Upper lobe of right lung (tissue), 1 donor: ENCODE measurements at regions not wholly inside any gene's neighbourhood (a gene's known extent, or its start where the extent isn't known, plus 50 kb on each side); places are given as distances from the start of the nearest gene placed in this dataset.

Source experiments
- ATAC-seq: fragments of 200-7000 bp; cut with Tn5 transposase; one replicate; pipeline ENCODE4 v1.9.1; 2020; ENCODE audit warnings: mild to moderate bottlenecking, moderate library complexity
- DNase-seq: peaks from one replicate; pipeline ENCODE4 v3.0.0-alpha.2; 2020
- H3K27ac ChIP-seq: fragments of 200-600 bp; one replicate; pipeline ENCODE4 v1.8.0; 2022
- H3K27me3 ChIP-seq: fragments of 200-600 bp; one replicate; pipeline ENCODE4 v1.8.0; 2022; ENCODE audit warnings: mild to moderate bottlenecking
- H3K36me3 ChIP-seq: fragments of 200-600 bp; one replicate; pipeline ENCODE4 v1.8.0; 2022
- H3K4me1 ChIP-seq: fragments of 200-600 bp; one replicate; pipeline ENCODE4 v1.8.0; 2022
- H3K4me3 ChIP-seq: fragments of 200-600 bp; one replicate; pipeline ENCODE4 v1.8.0; 2022; ENCODE audit warnings: mild to moderate bottlenecking
- H3K9me3 ChIP-seq: fragments of 200-600 bp; one replicate; pipeline ENCODE4 v1.8.0; 2022
- intact Hi-C: fragments of 100-400 bp; cut with DNase I; formaldehyde crosslinking; loops from one replicate; pipeline ENCODE4 v1.11.0; 2022
- TF ChIP-seq, protein P1 (sequence below): fragments of 200-600 bp; IDR thresholded peaks from one replicate; pipeline ENCODE4 v1.8.0; 2022; ENCODE audit warnings: antibody characterized with exemption
- donor health status: DM: no; HTN: yes; CAD: no; lungs with severe emphysema.

DNA sequence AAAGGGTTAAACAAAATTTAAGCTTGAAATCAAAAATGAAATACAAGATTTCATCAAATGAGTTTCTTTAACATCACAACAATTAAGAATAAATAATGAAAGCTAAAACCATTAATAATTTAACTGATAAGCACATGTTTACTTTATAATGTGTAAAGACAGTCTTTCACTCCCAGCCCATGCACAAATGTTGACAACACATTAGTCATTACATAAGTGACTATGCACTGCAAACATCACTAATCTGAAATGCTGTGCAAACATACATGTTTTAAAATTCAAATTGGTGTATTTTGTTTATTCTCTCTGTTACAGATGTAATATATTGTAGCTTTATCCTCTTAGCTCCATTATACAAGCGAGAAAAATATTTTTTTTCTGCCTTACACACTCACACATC, 220.6 kb upstream of the CPXCR1 start:
- ATAC-seq = no peak
- no peak overlapping the region for H3K27ac ChIP-seq
- no peaks in the 10 kb centered on the region for H3K9me3 ChIP-seq
- H3K4me1 ChIP-seq = no peaks in the 10 kb centered on the region
- H3K4me3 ChIP-seq = no peak overlapping the region
- TF ChIP-seq, protein P1, sequence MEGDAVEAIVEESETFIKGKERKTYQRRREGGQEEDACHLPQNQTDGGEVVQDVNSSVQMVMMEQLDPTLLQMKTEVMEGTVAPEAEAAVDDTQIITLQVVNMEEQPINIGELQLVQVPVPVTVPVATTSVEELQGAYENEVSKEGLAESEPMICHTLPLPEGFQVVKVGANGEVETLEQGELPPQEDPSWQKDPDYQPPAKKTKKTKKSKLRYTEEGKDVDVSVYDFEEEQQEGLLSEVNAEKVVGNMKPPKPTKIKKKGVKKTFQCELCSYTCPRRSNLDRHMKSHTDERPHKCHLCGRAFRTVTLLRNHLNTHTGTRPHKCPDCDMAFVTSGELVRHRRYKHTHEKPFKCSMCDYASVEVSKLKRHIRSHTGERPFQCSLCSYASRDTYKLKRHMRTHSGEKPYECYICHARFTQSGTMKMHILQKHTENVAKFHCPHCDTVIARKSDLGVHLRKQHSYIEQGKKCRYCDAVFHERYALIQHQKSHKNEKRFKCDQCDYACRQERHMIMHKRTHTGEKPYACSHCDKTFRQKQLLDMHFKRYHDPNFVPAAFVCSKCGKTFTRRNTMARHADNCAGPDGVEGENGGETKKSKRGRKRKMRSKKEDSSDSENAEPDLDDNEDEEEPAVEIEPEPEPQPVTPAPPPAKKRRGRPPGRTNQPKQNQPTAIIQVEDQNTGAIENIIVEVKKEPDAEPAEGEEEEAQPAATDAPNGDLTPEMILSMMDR = no peak
- H3K27me3 ChIP-seq = no peaks in the 10 kb centered on the region
- no peaks in the 10 kb centered on the region for H3K36me3 ChIP-seq
- DNase-seq = no peak
- intact Hi-C loops = no loop called here

DNA sequence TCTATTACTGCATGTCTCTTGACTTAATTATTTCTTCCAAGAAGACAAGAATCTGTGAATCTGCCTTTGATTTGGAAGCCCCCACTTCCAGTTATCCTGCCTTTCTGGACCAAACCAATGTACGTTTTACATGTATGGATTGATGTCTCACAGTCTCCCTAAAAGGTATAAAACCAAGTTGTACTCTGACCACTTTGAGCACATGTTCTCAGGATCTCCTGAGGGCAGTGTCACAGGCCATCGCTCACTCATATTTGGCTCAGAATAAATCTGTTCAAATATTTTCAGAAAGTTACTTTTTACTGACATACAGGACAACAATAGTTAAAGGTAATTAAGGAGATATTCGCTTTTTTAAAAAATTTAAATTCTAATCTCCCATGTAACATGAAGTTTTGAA, 188.6 kb upstream of the CPXCR1 start:
- ATAC-seq (no peak), DNase-seq (no peak)
- H3K9me3 ChIP-seq = no peaks in the 10 kb centered on the region
- no peaks in the 10 kb centered on the region for H3K4me1 ChIP-seq
- intact Hi-C loops = no loop called here
- H3K27ac ChIP-seq = no peak overlapping the region
- no peaks in the 10 kb centered on the region for H3K27me3 ChIP-seq
- TF ChIP-seq, protein P1 = no peak
- no peak overlapping the region for H3K4me3 ChIP-seq
- no peaks in the 10 kb centered on the region for H3K36me3 ChIP-seq

DNA sequence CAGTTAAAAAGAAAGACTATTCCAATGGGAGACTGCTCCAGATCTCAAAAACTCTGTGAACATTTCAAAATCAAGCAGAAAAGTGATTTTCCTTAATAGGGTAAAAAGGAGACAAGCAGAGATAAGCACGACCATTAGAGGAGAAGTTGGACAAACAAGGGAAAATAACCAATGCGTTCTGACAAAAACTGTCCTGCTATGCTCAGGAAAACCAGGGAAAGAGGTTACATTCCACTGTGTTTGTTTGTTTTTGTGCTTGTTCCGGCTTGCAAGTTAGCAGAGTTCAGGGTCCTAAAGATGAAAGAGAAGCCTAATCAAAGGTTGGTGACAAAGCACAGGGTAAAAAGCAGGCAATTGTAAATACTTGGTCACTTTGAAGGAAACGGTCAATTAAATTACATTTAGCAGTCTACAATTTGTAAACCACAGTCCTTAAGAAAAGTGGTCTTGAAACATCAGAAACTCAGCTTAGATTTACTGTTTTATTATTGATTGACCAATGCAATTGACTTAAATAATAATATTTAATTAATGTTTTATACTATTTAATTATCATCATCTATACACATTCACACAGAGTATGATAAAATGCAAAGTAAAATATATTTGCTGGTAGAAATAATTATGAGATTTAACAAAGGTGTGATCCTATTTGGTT, 186.2 kb upstream of the CPXCR1 start:
- Histone ChIP-seq H3K27me3 (no peaks in the 10 kb centered on the region), H3K9me3 (no peaks in the 10 kb centered on the region), H3K36me3 (no peaks in the 10 kb centered on the region), H3K27ac (no peak overlapping the region), H3K4me1 (no peaks in the 10 kb centered on the region), H3K4me3 (no peak overlapping the region)
- TF ChIP-seq, protein P1 = no peak
- intact Hi-C loops = no loop called here
- ATAC-seq (no peak), DNase-seq (no peak)

DNA sequence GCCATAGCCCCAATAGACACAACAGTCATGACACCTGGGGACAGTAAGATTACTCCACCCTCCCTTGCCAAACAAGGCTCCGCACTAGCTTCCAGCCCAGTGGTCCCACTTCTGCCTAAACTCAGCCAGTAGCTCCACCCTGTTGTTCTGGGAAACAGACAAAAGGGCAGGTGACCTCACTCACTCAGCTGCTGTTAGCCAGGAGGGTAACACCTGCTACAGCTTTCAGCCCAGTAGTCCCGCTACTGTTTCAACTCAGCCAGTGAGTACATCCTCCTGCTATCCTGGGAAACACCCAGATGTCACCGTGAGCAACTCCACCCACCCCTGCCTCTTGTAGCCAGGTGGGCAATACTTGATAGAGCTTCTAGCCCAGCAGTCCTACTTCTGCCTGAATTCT, 162.7 kb upstream of the CPXCR1 start:
- Histone ChIP-seq H3K9me3 (no peaks in the 10 kb centered on the region), H3K4me1 (no peaks in the 10 kb centered on the region), H3K4me3 (no peak overlapping the region), H3K27me3 (no peaks in the 10 kb centered on the region), H3K27ac (no peak overlapping the region), H3K36me3 (no peaks in the 10 kb centered on the region)
- TF ChIP-seq, protein P1 = no peak
- intact Hi-C loops = no loop called here
- ATAC-seq = no peak
- DNase-seq = no peak

DNA sequence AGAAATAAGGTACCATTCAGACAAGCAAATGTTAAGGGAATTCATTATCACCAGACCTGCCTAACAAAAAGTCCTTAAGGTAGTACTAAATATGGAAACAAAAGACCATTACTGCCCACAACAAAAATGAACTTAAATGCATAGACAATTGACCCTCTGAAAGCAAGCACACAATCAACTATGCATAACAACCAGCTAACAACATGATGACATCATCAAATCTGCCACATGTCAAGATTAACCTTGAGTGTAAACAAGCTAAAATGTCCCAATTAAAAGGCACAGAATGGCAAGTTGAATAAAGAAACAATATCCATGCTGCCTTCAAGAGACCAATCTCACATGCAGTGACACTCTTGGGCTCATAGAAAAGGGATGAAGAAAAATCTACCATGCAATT, 160.7 kb upstream of the CPXCR1 start:
- H3K4me1 ChIP-seq = no peaks in the 10 kb centered on the region
- no peaks in the 10 kb centered on the region for H3K27me3 ChIP-seq
- TF ChIP-seq, protein P1 = no peak
- ATAC-seq (no peak), DNase-seq (no peak)
- H3K4me3 ChIP-seq = no peak overlapping the region
- no peak overlapping the region for H3K27ac ChIP-seq
- no peaks in the 10 kb centered on the region for H3K36me3 ChIP-seq
- intact Hi-C loops = no loop called here
- no peaks in the 10 kb centered on the region for H3K9me3 ChIP-seq

DNA sequence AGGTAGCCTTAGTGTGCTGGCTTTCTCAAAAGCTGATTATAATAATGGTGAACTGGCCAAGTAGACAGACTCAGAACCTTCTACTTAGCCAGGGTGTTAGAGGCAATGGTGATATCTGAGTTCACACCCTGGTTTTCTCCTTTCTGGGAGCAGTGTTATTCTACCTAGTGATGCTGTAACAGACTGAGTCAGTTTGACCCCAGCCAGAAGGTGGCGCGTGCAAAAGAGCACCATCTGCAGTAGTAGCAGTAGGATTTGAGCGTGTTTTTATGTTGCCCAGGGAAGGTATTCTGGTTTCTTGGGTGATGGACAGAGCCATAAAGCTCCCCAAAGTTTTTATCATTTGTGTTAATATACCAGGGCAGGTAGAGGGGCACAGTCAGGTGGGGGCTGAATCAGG, 143.8 kb upstream of the CPXCR1 start:
- Histone ChIP-seq H3K9me3 (no peaks in the 10 kb centered on the region), H3K4me3 (no peak overlapping the region), H3K27ac (no peak overlapping the region), H3K36me3 (no peaks in the 10 kb centered on the region), H3K4me1 (no peaks in the 10 kb centered on the region), H3K27me3 (no peaks in the 10 kb centered on the region)
- TF ChIP-seq, protein P1 = no peak
- no peak for DNase-seq
- intact Hi-C loops = no loop called here
- no peak for ATAC-seq
